HL-60 (cell line): ENCODE measurements at regions not wholly inside any gene's neighbourhood (a gene's known extent, or its start where the extent isn't known, plus 50 kb on each side); places are given as distances from the start of the nearest gene placed in this dataset.

Experiments used
- DNase-seq, 2 experiments: peaks; one replicate each; pipeline ENCODE4 v3.0.0-alpha.2; 2010 to 2020; ENCODE audit warnings: low read depth in 1 of 2, low spot score in 1 of 2
- H3K27ac ChIP-seq: fragments of 250-450 bp; sonication (Bioruptor Pico); replicated peaks from 2 replicates; pipeline ENCODE4 v1.5.1; 2020; ENCODE audit warnings: mild to moderate bottlenecking, moderate library complexity
- H3K27me3 ChIP-seq: fragments of 250-450 bp; sonication (Bioruptor Pico); 2 replicates; pipeline ENCODE4 v1.5.1; 2021; ENCODE audit warnings: mild to moderate bottlenecking, moderate library complexity; ENCODE audit not compliant: insufficient read depth, poor library complexity, severe bottlenecking
- H3K4me3 ChIP-seq: replicated peaks from 2 replicates; pipeline ENCODE4 v1.5.1; 2011; ENCODE audit warnings: mild to moderate bottlenecking, control low read depth, low read length; ENCODE audit not compliant: insufficient read depth
- GABPA ChIP-seq: IDR thresholded peaks from 2 replicates; pipeline ENCODE4 v1.6.1; 2012; ENCODE audit warnings: low read depth
- POLR2AphosphoS5 ChIP-seq: IDR thresholded peaks from 2 replicates; pipeline ENCODE4 v1.6.1; 2012; ENCODE audit warnings: low read depth
- SPI1 ChIP-seq: IDR thresholded peaks from 2 replicates; pipeline ENCODE4 v1.6.1; 2012; ENCODE audit warnings: low read depth, mild to moderate bottlenecking, borderline replicate concordance
- TF ChIP-seq, protein P1 (sequence below): IDR thresholded peaks from one replicate; pipeline ENCODE4 v1.5.1; 2011; ENCODE audit warnings: low read length, control low read depth, inconsistent platforms; ENCODE audit not compliant: insufficient read depth
- TF ChIP-seq, protein P2 (sequence below): IDR thresholded peaks from 2 replicates; pipeline ENCODE4 v1.6.1; 2012; ENCODE audit warnings: low read depth; ENCODE audit not compliant: insufficient replicate concordance

DNA sequence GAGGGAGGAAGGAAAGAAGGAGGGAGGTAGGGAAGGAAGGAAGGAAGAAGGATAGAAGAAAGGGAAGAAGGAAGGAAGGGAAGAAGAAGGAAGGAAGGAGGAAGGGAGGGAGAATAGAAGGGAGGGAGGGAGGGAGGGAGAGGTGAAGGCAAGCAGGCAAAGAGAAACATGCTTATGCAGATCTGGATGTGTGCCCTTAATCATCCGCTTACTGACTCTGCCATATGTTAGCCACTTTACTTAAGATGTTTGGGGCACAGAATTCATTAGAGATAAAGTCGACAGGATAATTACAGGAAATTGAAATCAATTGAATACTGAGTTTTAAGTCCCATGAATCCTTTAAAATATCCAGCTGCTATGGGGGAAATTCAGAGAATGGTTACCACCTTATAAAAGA, 334.2 kb downstream of the GRB14 start:
- TF ChIP-seq, protein P1, sequence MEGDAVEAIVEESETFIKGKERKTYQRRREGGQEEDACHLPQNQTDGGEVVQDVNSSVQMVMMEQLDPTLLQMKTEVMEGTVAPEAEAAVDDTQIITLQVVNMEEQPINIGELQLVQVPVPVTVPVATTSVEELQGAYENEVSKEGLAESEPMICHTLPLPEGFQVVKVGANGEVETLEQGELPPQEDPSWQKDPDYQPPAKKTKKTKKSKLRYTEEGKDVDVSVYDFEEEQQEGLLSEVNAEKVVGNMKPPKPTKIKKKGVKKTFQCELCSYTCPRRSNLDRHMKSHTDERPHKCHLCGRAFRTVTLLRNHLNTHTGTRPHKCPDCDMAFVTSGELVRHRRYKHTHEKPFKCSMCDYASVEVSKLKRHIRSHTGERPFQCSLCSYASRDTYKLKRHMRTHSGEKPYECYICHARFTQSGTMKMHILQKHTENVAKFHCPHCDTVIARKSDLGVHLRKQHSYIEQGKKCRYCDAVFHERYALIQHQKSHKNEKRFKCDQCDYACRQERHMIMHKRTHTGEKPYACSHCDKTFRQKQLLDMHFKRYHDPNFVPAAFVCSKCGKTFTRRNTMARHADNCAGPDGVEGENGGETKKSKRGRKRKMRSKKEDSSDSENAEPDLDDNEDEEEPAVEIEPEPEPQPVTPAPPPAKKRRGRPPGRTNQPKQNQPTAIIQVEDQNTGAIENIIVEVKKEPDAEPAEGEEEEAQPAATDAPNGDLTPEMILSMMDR, result no peak
- TF ChIP-seq GABPA, result no peak
- TF ChIP-seq SPI1, result no peak
- TF ChIP-seq POLR2AphosphoS5, result no peak
- TF ChIP-seq, protein P2, sequence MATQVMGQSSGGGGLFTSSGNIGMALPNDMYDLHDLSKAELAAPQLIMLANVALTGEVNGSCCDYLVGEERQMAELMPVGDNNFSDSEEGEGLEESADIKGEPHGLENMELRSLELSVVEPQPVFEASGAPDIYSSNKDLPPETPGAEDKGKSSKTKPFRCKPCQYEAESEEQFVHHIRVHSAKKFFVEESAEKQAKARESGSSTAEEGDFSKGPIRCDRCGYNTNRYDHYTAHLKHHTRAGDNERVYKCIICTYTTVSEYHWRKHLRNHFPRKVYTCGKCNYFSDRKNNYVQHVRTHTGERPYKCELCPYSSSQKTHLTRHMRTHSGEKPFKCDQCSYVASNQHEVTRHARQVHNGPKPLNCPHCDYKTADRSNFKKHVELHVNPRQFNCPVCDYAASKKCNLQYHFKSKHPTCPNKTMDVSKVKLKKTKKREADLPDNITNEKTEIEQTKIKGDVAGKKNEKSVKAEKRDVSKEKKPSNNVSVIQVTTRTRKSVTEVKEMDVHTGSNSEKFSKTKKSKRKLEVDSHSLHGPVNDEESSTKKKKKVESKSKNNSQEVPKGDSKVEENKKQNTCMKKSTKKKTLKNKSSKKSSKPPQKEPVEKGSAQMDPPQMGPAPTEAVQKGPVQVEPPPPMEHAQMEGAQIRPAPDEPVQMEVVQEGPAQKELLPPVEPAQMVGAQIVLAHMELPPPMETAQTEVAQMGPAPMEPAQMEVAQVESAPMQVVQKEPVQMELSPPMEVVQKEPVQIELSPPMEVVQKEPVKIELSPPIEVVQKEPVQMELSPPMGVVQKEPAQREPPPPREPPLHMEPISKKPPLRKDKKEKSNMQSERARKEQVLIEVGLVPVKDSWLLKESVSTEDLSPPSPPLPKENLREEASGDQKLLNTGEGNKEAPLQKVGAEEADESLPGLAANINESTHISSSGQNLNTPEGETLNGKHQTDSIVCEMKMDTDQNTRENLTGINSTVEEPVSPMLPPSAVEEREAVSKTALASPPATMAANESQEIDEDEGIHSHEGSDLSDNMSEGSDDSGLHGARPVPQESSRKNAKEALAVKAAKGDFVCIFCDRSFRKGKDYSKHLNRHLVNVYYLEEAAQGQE, result no peak
- no peak for DNase-seq

DNA sequence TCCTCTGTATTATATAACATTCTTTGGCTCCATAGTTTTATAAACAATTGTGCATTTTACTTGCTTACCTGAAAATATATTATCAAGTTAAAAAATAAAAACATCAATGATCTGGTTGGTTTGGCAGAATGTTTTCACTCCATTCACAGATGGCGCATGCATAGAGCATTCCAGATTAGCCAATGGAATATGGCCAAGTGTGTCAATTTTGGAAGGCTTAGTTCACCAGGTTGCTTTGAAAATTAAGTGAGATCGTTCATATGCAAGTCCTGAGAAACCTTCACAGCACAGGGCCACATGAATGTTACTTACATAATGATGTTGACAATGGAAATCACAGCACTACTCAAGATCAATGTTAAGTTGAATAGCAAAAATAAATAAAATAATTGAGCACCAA, 335.7 kb downstream of the GRB14 start:
- H3K27ac ChIP-seq, result no peak overlapping the region
- TF ChIP-seq POLR2AphosphoS5, result no peak
- no peaks in the 10 kb centered on the region for H3K27me3 ChIP-seq
- no peak overlapping the region for H3K4me3 ChIP-seq
- no peak for DNase-seq

More for the DNA sequence above, 334.2 kb downstream of the GRB14 start:
- Histone ChIP-seq H3K27me3 (no peaks in the 10 kb centered on the region), H3K4me3 (no peak overlapping the region), H3K27ac (no peak overlapping the region)

DNA sequence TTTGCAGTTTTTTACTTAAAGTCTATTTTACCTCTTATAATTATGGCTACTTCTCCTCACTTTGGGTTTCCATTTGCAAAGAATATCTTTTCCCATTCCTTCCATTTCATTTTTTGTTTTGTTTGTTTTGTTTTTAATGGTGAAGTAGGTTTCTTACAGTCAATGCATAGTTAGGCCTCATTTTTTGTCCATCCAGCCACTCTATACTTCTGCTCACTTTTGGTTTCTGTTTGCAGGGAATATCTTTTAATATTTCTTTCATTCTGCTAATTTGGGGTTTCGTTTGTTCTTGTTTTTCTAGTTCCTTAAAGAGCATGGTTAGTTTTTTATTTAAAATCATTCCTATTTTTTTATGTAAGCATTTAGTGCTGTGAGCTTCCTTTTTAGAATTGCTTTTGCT, 339.4 kb downstream of the GRB14 start:
- Histone ChIP-seq H3K4me3 (no peak overlapping the region), H3K27me3 (no peaks in the 10 kb centered on the region), H3K27ac (no peak overlapping the region)
- no peak for DNase-seq
- TF ChIP-seq, protein P2, result no peak
- TF ChIP-seq SPI1 (no peak), POLR2AphosphoS5 (no peak), GABPA (no peak)
- TF ChIP-seq, protein P1, result no peak

DNA sequence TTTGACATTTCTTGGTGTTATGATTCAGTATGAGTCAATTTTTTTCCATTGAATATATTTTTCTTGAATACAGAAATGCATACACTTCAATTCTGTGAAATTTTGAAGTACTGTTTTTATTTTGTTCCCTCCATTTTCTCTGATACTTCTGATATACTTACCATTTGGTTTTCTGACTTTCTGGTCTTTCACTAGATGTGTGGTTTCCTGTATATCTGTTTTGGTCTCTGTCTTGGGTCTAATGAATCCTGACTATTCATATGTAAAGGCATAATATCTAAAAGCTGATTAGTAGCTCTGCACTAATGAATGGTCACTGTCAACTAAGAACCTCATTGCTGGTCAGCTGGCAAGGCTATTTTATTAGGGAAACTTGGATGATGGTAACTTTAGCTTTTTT, 345.6 kb downstream of the GRB14 start:
- TF ChIP-seq GABPA (no peak), SPI1 (no peak), POLR2AphosphoS5 (no peak)
- TF ChIP-seq, protein P2, result no peak
- TF ChIP-seq, protein P1, result no peak

More for the DNA sequence above, 345.6 kb downstream of the GRB14 start:
- DNase-seq, result no peak
- Histone ChIP-seq H3K27me3 (no peaks in the 10 kb centered on the region), H3K4me3 (no peak overlapping the region), H3K27ac (no peak overlapping the region)
